ENCODE measurements at regions not wholly inside any gene's neighbourhood (a gene's known extent, or its start where the extent isn't known, plus 50 kb on each side); places are given as distances from the start of the nearest gene placed in this dataset.

DNA sequence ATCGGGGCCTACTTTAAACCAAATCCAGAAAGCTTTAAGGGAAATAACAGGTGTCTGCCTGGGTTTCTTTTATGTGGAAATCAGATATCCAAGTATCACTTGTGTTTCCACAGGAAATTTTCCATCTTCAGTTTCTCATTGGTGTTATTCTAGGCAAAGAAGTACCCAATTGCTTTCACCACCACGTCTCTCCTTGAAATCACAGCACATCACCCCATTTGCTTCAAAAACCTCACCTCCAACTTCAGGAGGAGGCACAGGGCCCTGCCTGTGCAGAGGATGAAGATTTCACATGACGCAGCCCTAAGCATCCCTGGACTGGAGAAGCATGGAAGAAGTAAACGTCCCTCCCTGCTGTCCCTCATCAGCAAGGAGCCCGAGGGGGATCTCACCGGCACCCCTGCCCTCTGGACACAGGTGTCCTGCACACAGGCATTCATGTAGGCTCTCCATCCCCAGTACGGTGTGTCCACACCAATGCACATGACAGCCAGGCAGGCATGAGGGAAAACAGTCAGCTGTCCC, 182.3 kb downstream of the TBXT start:
- no peak for DNase-seq

DNA sequence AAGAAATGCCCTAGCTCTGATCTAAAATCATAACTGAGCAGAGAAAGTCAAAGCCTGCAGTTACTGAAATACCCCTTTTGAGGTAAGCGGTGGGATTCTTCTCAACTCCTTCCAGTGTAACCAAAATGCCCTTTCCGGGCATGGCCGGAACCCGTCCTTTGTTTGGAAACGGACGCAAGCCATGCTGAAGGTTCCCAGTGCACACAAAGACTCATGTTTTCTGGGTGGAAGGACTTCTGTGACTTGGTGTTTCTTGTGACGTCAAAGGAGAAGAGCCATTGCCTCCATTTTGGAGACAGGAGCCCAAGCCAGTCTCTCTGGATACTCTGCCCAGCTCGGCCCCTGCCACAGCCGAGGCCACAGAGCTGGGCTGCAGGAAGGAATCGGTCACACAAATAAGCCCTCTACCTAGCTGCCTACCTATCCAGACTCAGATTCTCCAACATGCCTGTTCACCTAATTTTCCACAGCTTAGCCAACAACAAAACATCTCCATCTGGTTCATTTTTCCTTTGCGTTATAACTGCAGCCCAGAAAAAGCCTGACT, 182.8 kb downstream of the TBXT start:
- no peak for DNase-seq

DNA sequence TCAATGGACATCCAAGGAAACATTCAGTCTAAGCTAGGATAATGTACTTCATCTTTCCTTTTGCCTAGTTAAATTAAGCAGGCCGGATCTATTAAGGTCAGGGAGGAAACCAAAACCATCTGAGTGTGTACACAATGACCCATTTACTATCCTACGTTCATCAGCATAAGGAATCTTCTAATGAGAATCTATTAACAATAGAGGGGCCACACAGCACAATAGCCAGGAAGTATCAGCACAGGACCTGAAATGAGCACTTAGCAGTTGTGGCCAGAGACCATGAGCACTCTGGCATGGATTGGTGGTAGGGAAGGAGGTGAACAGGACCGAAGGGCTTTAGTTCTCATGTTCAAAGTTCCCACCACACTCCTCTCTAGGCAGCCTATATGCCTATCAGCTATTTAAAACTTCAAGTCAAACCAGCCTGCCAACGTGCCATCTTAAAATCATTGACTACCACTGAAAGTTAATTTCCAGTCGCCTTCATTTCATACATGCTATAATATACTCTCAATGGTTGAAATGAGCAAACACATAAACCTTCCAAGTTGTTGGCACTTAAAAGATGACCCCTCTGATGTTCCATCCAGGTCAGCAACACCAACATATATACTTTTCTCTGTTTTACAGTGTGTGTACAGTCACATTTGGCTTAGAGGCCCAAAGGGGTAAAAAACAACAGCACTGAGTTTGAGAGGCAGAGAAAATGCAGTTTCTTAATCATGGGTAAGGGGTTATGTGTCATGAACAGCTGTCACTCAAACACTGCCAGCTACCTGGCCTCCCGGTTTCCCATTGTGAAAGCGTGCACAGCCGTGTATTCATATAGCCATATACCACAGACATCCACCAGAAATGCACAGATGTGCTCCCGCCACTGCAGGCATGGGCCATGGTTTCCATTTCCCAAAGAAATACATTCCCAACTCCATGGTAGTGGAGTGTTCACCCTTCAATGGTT, 184.3 kb downstream of the TBXT start:
- no peak for DNase-seq

DNA sequence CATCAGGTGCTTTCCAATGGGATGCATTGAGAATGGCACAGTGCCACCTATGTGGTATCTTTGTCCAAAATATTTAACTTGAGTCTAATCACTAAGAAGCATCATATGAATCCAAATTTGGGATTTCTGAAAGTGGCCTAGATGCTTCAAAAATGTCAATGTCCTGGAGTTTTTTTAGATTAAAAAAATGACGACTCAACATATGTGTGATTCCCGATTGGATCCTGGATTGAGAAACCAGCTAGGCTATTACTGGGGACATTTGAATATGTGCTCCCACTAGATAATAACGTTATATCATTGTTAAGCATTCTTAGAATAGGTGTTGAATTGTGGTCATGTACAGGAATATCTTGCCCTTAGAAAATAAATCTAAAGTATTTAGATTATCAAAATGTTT, 189.2 kb downstream of the TBXT start:
- DNase-seq, result no peak

DNA sequence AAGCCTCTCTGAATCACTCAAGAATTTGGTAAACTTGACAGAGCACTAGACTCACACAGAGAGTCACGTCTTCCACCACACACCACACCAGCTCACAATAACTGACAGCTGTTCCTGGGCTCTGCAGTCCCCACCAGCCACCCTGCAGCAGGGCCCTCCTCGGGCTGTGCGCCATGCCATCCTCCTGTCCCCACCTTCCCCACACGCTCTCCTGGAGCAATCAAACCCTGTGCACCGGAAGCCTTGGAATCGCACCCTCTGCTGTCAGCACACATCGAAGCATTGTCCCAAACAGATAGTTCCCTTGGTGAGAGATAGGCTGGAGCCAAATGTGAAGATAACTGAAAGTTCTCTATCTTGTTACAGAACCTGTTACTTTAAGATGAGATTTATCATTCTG, 191.0 kb downstream of the TBXT start:
- DNase-seq, result no peak

DNA sequence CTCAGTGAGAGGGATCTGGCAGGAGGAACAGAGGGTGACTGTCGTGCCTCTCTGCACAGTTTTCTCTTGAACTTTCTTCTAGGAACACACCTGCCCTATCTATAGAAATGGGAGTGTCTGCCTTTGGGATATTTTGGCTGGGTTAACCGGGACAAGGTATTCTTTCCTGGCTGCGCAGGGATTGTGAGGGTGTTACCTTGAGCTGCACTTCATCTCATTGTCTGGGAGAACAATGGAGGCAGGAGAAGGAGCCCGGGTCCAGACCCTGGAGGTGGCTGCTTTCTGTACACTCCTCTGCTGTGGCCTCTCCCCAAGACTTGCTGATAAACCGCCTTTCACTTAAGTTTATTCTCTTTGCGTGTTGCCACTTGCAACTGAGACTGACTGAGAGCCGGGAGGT, 192.8 kb downstream of the TBXT start:
- no peak for DNase-seq

DNA sequence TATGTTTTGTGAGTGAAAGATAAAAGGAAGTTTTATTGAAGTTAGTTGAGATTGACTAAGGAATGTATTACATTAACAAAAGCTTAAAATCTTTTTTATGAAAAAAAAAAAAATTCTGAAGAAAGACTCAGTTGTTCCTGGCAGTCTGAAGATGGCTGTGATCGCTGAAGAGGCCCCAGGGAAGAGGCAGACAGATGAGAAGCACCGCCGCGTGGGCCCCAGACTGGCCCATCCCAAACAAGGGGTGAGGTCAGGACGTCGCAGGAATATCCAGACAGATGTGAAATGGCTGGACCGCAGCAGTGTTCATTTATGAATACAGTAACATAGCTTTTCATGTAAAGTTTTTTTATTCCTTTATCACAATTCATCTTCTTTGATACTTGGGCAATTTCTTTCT, 194.2 kb downstream of the TBXT start:
- no peak for DNase-seq

DNA sequence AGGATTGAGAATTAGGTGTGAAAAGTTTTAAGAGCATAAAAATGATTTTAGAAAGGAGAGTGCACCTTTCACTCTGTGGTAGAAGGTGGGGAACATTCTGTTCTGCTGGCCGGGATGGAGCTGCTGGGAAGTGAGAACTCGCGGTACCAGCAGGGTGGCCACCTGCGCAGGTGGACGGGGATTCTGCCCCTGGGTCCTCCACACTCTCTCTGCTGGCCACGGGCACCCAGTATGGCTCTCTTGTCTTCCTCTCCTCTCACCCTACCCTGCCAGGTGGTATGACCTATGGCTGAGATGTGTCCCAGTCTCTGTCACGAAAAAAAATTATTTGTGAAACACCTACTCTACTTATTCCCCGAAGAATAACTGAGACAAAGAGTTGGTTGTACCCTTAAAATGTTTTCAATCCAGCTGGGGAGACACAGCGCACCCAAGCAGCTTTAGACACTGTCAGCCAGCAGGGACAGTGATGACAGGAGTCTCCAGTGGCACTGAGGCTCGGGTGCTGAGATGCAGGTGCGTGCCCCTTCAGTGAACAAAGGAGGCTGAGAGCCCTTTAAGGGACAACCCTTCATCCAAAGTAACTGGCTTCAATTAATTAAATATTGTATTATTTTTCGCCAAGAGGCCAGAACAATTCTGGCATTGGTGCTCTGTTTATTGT, 195.4 kb downstream of the TBXT start:
- DNase-seq, result no peak

DNA sequence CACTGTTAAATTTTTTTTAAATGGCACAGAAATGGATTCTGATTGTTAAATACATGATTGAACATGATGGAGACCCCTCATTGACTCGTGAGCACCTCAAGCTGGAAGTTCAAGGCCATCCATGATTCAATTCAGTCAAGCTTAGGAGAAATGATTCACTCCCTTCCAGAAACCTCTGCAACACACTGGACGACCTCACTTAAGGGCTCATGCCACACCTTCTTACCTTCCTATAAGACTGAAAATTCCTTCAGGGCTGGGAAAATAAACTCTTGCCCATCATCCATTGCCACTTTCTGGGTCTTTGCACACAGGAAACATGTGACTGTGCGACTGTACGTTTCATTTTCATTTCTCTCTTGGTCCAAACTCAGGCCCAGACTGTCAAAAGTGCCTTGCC, 196.4 kb downstream of the TBXT start:
- no peak for DNase-seq

DNA sequence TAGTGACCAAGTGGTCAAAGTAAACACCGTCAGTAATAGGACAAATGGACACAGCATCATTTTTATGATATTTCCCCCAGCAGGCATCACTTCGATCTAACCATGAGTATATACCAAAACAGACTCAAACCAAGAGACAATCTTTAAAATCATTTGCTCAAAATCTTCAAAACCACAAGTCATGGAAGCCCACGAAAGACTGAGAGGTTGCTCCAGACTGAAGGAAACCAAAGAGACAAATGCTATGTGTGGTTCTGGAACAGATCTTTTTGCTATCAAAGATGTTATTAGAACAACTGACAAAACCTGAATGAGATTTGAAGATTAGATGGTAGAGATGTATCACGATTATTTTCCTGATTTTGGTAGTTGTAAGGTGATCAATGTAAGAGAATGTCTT, 197.7 kb downstream of the TBXT start:
- no peak for DNase-seq

DNA sequence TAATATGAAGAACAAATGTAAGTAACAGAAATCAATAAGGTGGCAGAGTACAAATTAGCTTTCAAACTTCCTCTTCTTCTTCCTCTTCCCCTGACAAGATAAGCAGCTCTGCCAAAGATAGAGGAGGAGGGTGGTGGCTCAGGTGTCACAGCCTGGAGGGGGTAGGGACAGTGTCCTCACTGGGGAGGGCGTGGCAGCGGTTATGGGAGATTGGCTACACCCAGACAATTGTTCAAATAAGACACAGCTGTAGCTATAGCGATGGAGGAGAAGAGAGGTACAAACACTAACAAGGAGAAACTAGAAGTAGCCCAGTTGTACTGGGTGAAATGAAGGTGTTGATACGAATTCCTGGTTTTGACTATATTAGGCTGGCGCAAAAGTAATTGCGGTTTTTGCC, 198.5 kb downstream of the TBXT start:
- DNase-seq, result no peak

DNA sequence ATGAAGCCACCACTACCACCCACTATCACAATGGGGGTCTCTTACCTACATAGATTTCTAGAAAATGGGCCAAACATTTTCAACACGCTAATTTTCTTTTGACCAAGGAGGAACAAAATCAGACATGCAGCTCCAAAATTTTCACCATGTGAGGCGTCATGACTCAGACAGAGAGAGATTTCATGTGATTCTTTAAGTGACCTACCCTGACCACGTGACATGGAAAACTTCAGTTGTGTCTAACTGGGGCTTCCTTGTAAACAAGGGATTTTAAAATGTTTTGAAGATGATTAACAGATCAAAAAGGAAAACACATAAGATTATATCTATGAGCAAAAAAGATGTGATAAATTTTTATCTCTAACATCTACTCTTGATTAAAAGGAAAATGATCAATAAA, 199.2 kb downstream of the TBXT start:
- no peak for DNase-seq

DNA sequence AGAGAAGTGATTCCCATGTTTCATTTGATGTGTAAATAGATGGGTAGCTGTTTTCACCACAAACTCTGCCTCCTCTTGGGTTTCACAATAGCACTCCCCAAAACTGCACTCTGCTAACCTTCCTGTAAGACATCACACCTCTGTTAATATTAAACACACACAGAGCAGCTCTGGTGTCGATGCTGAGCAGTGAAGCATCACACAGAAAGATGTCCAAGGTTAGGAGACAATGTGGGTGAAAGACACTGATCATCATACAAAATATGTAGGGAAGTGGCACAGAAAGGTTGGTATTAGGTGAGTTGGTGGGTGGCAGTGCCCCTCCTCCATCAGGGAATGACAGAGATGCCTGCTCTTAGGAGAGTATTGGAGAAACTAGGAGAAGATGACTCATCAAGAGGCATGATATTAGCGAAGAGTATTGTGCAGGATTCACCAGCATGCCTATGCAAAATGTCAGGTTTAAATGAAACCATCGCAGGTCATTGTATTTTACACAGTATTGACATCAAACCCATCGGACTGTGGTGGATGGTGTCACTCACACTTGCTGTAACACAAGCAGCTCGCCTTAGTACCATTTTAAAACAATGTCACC, 199.7 kb downstream of the TBXT start:
- no peak for DNase-seq

DNA sequence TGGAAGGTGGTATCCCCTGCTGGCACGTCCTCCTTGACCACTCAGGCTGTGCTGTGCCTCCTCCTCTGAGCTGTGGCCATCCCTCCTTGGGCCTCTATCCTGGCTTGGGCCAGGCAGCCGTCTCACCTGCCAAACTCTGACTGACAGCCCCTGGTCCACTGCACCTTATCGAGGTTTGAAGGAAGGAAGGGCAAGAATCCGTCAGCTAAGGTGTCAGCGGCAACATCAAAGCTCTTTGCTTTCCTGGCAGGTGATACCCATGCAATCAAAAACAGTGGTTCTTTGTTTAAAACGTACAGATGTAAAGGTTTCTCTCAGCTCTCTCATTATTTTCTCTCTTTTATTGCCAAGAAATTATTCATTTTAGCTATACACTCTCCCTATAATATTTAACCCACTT, 203.9 kb downstream of the TBXT start:
- DNase-seq, result no peak

DNA sequence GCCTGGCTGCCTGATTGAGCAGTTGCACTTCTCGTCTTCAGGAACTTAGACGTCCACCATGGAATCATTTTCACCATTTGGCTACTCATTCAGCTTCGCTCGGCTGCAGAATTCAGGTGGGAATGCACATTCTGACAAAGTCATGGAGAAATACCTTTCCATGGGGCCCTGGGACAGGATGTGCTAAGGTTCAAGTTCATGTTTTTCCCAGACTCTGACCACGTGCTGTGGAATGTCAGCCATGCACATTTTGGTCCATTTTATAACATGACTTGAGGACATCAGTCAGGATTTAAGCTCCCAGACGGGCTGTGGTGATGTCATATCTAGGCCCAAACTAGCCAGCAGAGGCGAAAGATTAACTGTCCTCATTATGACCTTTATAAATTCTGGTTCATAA, 205.3 kb downstream of the TBXT start:
- DNase-seq, result no peak

DNA sequence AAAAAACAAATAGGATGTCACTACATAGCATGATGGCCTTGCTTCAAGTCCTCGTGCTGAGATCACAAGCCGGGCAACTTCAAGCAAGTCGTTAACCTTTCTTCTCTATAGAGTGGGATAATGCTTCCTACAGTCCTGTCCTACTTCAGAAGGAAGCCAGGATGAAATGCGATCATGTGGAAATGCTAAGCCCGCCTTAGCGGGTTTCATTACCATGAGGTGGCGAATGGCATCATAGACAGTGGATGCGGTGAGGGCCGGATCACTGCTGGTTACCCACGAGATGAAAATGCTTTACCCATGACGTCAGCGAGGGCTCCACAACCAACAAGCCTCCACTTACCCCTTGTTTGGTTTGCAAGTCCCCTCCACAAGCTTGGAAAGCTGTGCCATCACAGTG, 206.4 kb downstream of the TBXT start:
- DNase-seq, result no peak

DNA sequence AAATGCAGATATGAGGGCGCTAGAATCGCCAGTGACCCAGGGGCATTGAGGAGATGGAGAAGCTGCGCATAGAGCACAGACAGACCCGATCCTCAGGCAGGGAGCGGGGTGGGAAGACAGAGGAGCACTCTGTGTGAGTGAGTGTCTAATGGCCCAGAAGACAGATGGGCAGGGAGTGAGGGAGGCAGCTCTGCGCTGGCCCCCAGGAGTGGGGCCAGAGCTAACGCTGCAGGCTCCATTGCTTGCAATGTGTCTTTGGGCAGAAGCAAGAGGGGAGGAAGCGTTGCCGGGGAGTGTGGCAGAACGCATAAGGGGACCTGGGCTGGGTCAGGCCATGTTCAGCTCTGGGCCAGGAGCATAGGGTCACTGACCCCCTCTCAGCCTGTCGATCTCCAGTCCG, 207.0 kb downstream of the TBXT start:
- DNase-seq, result no peak

DNA sequence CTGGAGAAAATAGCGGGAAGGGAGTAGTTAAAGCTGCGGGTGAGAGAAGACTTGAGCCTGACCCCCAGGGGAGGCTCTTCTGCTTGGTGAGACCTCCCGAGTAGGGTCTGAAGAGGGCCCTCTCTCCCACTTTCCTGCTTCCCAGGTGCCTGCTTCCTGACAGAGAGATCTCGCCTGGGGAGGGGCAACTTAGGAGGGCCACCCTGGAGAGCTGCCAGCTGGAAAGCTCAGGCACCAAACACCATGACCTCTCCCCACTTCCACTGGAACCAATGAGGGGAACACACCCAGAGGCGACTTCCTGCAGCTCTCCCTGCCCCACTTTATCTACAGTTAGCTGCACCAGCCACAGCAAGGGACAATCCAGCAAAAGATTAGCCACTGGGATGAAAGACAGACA, 208.0 kb downstream of the TBXT start:
- no peak for DNase-seq

DNA sequence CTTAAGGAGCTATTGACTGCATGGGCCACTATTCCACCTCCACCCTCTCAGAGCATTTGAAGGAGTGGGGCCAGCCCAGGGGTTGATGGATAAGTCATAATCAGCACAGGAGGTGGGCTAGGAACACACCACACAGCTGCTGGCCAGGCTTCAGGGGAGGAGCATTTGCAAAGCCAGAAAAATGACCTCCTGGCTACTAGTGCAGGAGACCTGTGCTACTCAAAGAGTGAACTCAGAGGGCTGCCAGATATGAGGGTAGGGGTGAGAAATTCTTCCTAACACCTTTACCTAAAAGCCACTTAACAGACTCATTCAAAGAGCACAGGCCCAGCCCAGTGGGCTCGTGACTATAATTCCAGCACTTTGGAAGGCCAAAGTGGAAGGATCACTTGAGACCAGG, 210.8 kb downstream of the TBXT start:
- DNase-seq, result no peak

DNA sequence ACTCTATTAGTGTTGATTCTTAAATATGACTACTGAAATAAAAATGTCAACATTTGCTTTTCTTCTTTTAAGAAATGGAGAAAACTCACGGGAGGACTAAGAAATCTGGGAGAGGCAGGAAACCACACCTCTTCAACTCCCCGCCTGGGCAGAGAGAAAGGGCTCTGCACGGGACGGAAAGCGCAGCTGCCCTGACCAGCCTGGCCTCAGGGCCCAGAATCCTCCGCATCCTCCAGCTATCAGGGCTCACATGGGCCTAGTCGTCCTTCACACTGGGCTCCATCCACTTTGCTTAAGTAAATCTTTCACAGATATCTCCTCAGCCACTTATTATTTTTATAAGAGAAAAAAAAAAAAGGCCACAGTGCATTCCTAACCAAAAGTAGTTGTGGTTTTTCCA, 215.1 kb downstream of the TBXT start:
- no peak for DNase-seq

DNA sequence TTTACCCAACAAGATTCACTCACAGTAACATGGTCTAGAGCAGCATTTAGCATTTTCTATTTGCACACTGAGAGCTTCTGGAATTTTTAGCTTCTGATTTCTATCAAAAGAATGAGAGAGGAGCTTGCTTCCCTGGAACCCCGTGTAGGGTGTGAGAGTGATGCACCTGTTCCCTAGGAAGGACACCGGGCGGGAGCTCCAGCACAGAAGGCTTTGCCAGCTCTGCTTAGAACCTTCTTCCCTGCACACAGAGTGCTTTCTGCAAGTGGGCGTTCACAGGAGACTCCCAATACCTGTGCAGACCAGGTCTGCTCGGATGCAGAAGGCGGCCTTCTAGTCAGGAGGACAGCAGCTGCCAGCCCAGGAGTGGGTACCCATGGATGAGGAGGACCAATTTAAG, 217.3 kb downstream of the TBXT start:
- DNase-seq, result no peak

DNA sequence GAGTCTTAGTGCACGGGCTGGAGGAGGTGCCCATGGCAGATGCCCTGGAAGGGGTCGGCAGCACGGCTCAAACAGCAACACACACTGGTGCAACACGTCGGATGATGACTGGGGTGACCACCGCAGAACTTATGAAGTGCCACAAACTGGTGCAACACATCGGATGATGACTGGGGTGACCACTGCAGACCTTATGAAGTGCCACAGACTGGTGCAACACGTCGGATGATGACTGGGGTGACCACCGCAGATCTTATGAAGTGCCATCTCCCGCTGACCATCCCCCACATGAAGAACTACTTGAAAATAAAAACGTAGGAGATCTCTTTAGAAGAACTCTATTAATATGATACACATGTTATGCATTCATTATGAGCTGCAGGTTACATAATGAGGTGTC, 218.3 kb downstream of the TBXT start:
- no peak for DNase-seq

DNA sequence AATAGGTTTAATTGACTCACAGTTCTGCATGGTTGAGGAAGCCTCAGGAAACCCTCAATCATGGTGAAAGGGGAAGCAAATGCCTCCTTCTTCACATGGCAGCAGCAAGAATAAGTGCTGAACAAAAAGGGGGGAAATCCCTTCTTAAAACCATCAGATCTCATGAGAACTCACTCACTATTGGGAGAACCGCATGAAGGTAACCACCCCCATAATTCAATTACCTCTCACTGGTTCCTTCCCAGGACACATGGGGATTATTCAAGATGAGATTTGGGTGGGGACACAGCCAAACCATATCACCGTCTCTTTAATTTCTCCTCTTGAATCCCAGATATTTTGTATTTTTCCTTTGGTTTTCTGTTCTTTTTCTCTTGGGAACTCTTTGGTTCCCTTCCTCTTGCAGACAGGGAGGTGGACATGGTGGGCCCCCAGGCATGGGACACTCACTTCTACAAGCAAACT, 223.6 kb downstream of the TBXT start:
- DNase-seq, result no peak

DNA sequence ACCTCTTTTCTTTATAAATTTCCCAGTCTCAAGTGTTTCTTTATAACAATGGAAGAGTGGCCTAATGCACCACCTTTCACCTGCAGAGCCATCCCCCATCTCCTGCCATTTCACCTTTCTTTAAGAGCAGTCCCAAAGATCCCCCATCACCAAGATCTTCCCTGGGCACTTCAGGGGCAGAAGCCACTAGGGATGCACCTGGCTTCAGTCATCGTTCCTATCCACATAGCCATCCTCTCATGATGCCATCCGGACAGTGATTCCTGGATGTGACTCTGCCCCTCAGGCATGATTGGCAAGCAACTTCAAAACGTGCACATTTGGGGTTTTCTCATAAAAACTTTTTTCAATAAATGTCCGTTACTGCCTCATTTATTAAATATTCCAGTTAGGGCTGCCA, 225.9 kb downstream of the TBXT start:
- DNase-seq, result no peak

All from CD4-positive, alpha-beta T cell treated with Interleukin-21 for 1 hour (primary cell).